Right lobe of liver (tissue), 4 donors: ENCODE measurements at regions not wholly inside any gene's neighbourhood (a gene's known extent, or its start where the extent isn't known, plus 50 kb on each side); places are given as distances from the start of the nearest gene placed in this dataset.
"Not testable (repeated sequence)": the region's sequence is repeated elsewhere in the genome, so short reads cannot be mapped to it uniquely, and the experiment has no call there.

ENCODE experiments used
- CTCF ChIP-seq, 4 donors: fragments of 200-600 bp in 3 of 4; fragments of 450-650 bp in 1 of 4; IDR thresholded peaks; one replicate each; pipeline versions ENCODE4 v1.5.1 to v1.8.0; 2016 to 2022; ENCODE audit warnings: antibody characterized with exemption in 4 of 4, mild to moderate bottlenecking in 2 of 4
- POLR2A ChIP-seq: fragments of 450-650 bp; IDR thresholded peaks from one replicate; pipeline ENCODE4 v1.6.1; 2017; ENCODE audit warnings: antibody characterized with exemption, mild to moderate bottlenecking
- donor health status: DM: no; HTN: no; CAD: no.
- donor health status: DM: no; HTN: no; CAD: no.
- donor health status: DM: no; HTN: yes; CAD: no.

DNA sequence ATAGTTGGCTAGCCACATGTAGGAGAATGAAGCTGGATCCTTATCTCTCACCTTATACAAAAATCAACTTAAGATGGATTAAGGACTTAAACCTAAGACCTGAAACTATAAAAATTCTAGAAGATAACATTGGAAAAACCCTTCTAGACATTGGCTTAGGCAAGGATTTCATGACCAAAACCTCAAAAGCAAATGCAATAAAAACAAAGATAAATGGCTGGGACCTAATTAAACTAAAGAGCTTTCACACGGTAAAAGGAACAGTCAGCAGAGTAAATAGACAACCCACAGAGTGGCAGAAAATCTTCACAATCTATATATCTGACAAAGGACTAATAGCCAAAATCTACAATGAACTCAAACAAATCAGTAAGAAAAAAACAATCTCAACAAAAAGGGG lies 202.7 kb upstream of the ARID2 start:
- not testable (repeated sequence) for TF ChIP-seq POLR2A; CTCF (IDR thresholded peaks at IDR 0.05)
